ENCODE measurements at regions not wholly inside any gene's neighbourhood (a gene's known extent, or its start where the extent isn't known, plus 50 kb on each side); places are given as distances from the start of the nearest gene placed in this dataset.

- H3K4me3 ChIP-seq, result no peak overlapping the region
- H3K27ac ChIP-seq, result no peak overlapping the region
- H4K20me1 ChIP-seq (ENCODE audit: insufficient read depth, poor library complexity, severe bottlenecking), result no peaks in the 10 kb centered on the region
- no peak for DNase-seq (ENCODE audit: low spot score)
- no peak overlapping the region for H3K4me2 ChIP-seq
- H3K4me1 ChIP-seq (ENCODE audit: insufficient read depth), result no peaks in the 10 kb centered on the region
- H3K36me3 ChIP-seq (replicated peaks; ENCODE audit: insufficient read depth, low read depth), result no peaks in the 10 kb centered on the region
- TF ChIP-seq, protein P1, sequence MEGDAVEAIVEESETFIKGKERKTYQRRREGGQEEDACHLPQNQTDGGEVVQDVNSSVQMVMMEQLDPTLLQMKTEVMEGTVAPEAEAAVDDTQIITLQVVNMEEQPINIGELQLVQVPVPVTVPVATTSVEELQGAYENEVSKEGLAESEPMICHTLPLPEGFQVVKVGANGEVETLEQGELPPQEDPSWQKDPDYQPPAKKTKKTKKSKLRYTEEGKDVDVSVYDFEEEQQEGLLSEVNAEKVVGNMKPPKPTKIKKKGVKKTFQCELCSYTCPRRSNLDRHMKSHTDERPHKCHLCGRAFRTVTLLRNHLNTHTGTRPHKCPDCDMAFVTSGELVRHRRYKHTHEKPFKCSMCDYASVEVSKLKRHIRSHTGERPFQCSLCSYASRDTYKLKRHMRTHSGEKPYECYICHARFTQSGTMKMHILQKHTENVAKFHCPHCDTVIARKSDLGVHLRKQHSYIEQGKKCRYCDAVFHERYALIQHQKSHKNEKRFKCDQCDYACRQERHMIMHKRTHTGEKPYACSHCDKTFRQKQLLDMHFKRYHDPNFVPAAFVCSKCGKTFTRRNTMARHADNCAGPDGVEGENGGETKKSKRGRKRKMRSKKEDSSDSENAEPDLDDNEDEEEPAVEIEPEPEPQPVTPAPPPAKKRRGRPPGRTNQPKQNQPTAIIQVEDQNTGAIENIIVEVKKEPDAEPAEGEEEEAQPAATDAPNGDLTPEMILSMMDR (IDR thresholded peaks at IDR 0.05; ENCODE audit: poor library complexity), result no peak
- TF ChIP-seq EZH2 (IDR thresholded peaks at IDR 0.05; ENCODE audit: borderline replicate concordance) (no peak), EZH2phosphoT487 (IDR thresholded peaks at IDR 0.05; ENCODE audit: low read depth, severe bottlenecking, unreplicated experiment) (no peak)
- WGBS (ENCODE audit: low lambda C conversion rate, missing lambda C conversion rate), result 93% methylated on average over 1 of the region's 1 CpG
- no peak overlapping the region for H2AFZ ChIP-seq
- H3K9me2 ChIP-seq (replicated peaks; ENCODE audit: insufficient read depth), result no peaks in the 10 kb centered on the region
- no peaks in the 10 kb centered on the region for H3K27me3 ChIP-seq
- no peaks in the 10 kb centered on the region for H3K9me3 ChIP-seq (ENCODE audit: low read depth)
- no peaks in the 10 kb centered on the region for H3K79me2 ChIP-seq
Observed at GRCh38 chr7:9502269-9502668, 1068.9 kb downstream of the NXPH1 start.

DNA sequence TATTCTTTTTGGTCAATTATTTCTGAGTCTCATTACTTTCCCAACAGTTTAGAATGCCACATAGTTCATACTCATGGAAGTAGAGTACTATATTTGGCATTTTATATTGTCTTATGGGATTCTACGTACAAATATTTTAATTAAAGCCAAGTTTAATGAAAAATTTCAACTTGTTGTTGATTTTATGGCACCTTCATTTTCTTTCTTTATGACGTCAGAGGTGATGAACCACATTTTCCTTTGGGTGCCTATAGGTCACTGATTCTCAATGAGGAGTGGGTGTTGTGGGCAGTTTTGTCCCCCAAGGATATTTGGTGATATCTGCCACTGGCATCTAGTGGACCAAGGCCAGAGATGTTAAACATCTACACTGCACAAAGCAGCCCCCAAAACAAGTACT is 1071.3 kb downstream of the NXPH1 start:
- Histone ChIP-seq H3K36me3 (replicated peaks; ENCODE audit: insufficient read depth, low read depth) (no peaks in the 10 kb centered on the region), H3K9me2 (replicated peaks; ENCODE audit: insufficient read depth) (no peaks in the 10 kb centered on the region), H3K4me2 (no peak overlapping the region), H2AFZ (no peak overlapping the region), H3K9me3 (ENCODE audit: low read depth) (no peaks in the 10 kb centered on the region), H3K79me2 (no peaks in the 10 kb centered on the region), H4K20me1 (ENCODE audit: insufficient read depth, poor library complexity, severe bottlenecking) (no peaks in the 10 kb centered on the region), H3K27ac (no peak overlapping the region), H3K4me3 (no peak overlapping the region), H3K27me3 (no peaks in the 10 kb centered on the region), H3K4me1 (ENCODE audit: insufficient read depth) (no peaks in the 10 kb centered on the region)
- WGBS (ENCODE audit: low lambda C conversion rate, missing lambda C conversion rate), result 68% methylated on average over 2 of the region's 2 CpGs
- TF ChIP-seq EZH2phosphoT487 (IDR thresholded peaks at IDR 0.05; ENCODE audit: low read depth, severe bottlenecking, unreplicated experiment), result no peak
- TF ChIP-seq, protein P1 (IDR thresholded peaks at IDR 0.05; ENCODE audit: poor library complexity), result no peak
- no peak for DNase-seq (ENCODE audit: low spot score)

- no peaks in the 10 kb centered on the region for H3K36me3 ChIP-seq (replicated peaks; ENCODE audit: insufficient read depth, low read depth)
- no peaks in the 10 kb centered on the region for H3K4me1 ChIP-seq (ENCODE audit: insufficient read depth)
- H4K20me1 ChIP-seq (ENCODE audit: insufficient read depth, poor library complexity, severe bottlenecking), result no peaks in the 10 kb centered on the region
- no peak overlapping the region for H3K4me3 ChIP-seq
- 92% methylated on average over 2 of the region's 2 CpGs for WGBS (ENCODE audit: low lambda C conversion rate, missing lambda C conversion rate)
- H3K79me2 ChIP-seq, result no peaks in the 10 kb centered on the region
- H3K9me2 ChIP-seq (replicated peaks; ENCODE audit: insufficient read depth), result no peaks in the 10 kb centered on the region
- H2AFZ ChIP-seq, result no peak overlapping the region
- TF ChIP-seq, protein P1 (IDR thresholded peaks at IDR 0.05; ENCODE audit: poor library complexity), result no peak
- TF ChIP-seq EZH2 (IDR thresholded peaks at IDR 0.05; ENCODE audit: borderline replicate concordance) (no peak), EZH2phosphoT487 (IDR thresholded peaks at IDR 0.05; ENCODE audit: low read depth, severe bottlenecking, unreplicated experiment) (no peak)
- H3K9me3 ChIP-seq (ENCODE audit: low read depth), result no peaks in the 10 kb centered on the region
- H3K4me2 ChIP-seq, result no peak overlapping the region
- no peaks in the 10 kb centered on the region for H3K27me3 ChIP-seq
- DNase-seq (ENCODE audit: low spot score), result no peak
- H3K27ac ChIP-seq, result no peak overlapping the region
Observed at GRCh38 chr7:9505516-9505915, 1072.1 kb downstream of the NXPH1 start.

DNA sequence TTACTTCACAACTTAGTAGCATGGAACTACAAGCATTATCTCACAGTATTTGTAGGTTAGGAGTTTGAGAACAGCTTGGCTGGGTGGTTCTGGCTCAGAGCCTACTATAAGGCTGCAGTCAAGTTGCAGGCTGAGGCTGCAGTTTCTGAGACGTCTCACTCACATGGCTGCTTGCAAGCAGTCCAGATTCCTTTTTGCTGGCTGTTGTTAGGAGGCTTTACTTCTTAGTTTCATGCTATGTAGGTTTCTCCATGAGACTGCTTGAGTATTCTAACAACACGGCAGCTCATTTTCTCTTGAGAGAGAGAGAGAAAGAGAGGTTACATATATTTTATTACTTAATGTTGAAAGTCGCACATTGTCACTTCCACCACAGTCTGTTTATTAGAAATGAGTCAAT is 1073.9 kb downstream of the NXPH1 start:
- Histone ChIP-seq H3K4me2 (no peak overlapping the region), H3K36me3 (replicated peaks; ENCODE audit: insufficient read depth, low read depth) (no peaks in the 10 kb centered on the region), H3K4me1 (ENCODE audit: insufficient read depth) (no peaks in the 10 kb centered on the region), H3K27ac (no peak overlapping the region), H2AFZ (no peak overlapping the region), H3K9me2 (replicated peaks; ENCODE audit: insufficient read depth) (no peaks in the 10 kb centered on the region), H3K27me3 (no peaks in the 10 kb centered on the region), H3K9me3 (ENCODE audit: low read depth) (no peaks in the 10 kb centered on the region), H3K79me2 (no peaks in the 10 kb centered on the region), H4K20me1 (ENCODE audit: insufficient read depth, poor library complexity, severe bottlenecking) (no peaks in the 10 kb centered on the region), H3K4me3 (no peak overlapping the region)
- TF ChIP-seq EZH2 (IDR thresholded peaks at IDR 0.05; ENCODE audit: borderline replicate concordance) (no peak), EZH2phosphoT487 (IDR thresholded peaks at IDR 0.05; ENCODE audit: low read depth, severe bottlenecking, unreplicated experiment) (no peak)
- TF ChIP-seq, protein P1 (IDR thresholded peaks at IDR 0.05; ENCODE audit: poor library complexity), result no peak
- DNase-seq (ENCODE audit: low spot score), result peak; percentile 31
- WGBS (ENCODE audit: low lambda C conversion rate, missing lambda C conversion rate), result 36% methylated on average over 3 of the region's 3 CpGs

Data from hepatocyte (in vitro differentiated cells).